SJCRH30 (cell line): ENCODE measurements at regions not wholly inside any gene's neighbourhood (a gene's known extent, or its start where the extent isn't known, plus 50 kb on each side); places are given as distances from the start of the nearest gene placed in this dataset.

Source experiments
- DNase-seq, 2 experiments: peaks; one replicate each; pipeline ENCODE4 v3.0.0-alpha.2; 2015 to 2020
- H3K27ac ChIP-seq: fragments of 250-450 bp; sonication (Bioruptor Pico); 2 replicates; pipeline ENCODE4 v1.5.1; 2020; ENCODE audit warnings: mild to moderate bottlenecking, moderate library complexity
- H3K27me3 ChIP-seq: fragments of 250-450 bp; sonication (Bioruptor Pico); 2 replicates; pipeline ENCODE4 v1.5.1; 2020; ENCODE audit warnings: mild to moderate bottlenecking, moderate library complexity
- H3K36me3 ChIP-seq: fragments of 250-450 bp; sonication (Bioruptor Pico); 2 replicates; pipeline ENCODE4 v1.5.1; 2020; ENCODE audit warnings: mild to moderate bottlenecking, moderate library complexity
- H3K4me1 ChIP-seq: fragments of 250-450 bp; sonication (Bioruptor Pico); 2 replicates; pipeline ENCODE4 v1.5.1; 2020; ENCODE audit warnings: mild to moderate bottlenecking, moderate library complexity
- H3K4me3 ChIP-seq: fragments of 250-450 bp; sonication (Bioruptor Pico); 2 replicates; pipeline ENCODE4 v1.5.1; 2020; ENCODE audit warnings: mild to moderate bottlenecking, moderate library complexity
- H3K9me3 ChIP-seq: fragments of 250-450 bp; sonication (Bioruptor Pico); replicated peaks from 2 replicates; pipeline ENCODE4 v1.5.1; 2020; ENCODE audit warnings: mild to moderate bottlenecking, moderate library complexity

- H3K4me3 ChIP-seq = no peak overlapping the region
- H3K27me3 ChIP-seq = no peaks in the 10 kb centered on the region
- H3K4me1 ChIP-seq = peaks cover 12% of the 10 kb centered on the region
- no peak for DNase-seq
- H3K36me3 ChIP-seq = no peaks in the 10 kb centered on the region
- H3K27ac ChIP-seq = no peak overlapping the region
- no peaks in the 10 kb centered on the region; the same call in 1 of the 2 replicates for H3K9me3 ChIP-seq
Measured at GRCh38 chr12:64991121-64991611, 129.9 kb downstream of the WIF1 start.

- no peak overlapping the region for H3K27ac ChIP-seq
- H3K4me3 ChIP-seq = no peak overlapping the region
- no peaks in the 10 kb centered on the region for H3K36me3 ChIP-seq
Measured at GRCh38 chr12:64992116-64992515, 129.0 kb downstream of the WIF1 start.

GRCh38 chr12:64992641-64993040 is 128.5 kb downstream of the WIF1 start:
- Histone ChIP-seq H3K27ac (no peak overlapping the region), H3K27me3 (no peaks in the 10 kb centered on the region), H3K9me3 (no peaks in the 10 kb centered on the region; the same call in 1 of the 2 replicates), H3K4me1 (peaks cover 19% of the 10 kb centered on the region), H3K4me3 (no peak overlapping the region), H3K36me3 (no peaks in the 10 kb centered on the region)
- DNase-seq = no peak

More at GRCh38 chr12:64992116-64992515, 129.0 kb downstream of the WIF1 start:
- Histone ChIP-seq H3K9me3 (no peaks in the 10 kb centered on the region; the same call in 1 of the 2 replicates), H3K27me3 (no peaks in the 10 kb centered on the region), H3K4me1 (peaks cover 14% of the 10 kb centered on the region)
- DNase-seq = no peak

- Histone ChIP-seq H3K4me3 (no peak overlapping the region), H3K27ac (no peak overlapping the region), H3K36me3 (no peaks in the 10 kb centered on the region), H3K27me3 (no peaks in the 10 kb centered on the region), H3K4me1 (peaks cover 28% of the 10 kb centered on the region), H3K9me3 (no peaks in the 10 kb centered on the region; the same call in 1 of the 2 replicates)
- no peak for DNase-seq
Measured at GRCh38 chr12:64993461-64993860, 127.6 kb downstream of the WIF1 start.

- H3K27ac ChIP-seq = no peak overlapping the region
- H3K4me1 ChIP-seq = peaks cover 33% of the 10 kb centered on the region
- H3K9me3 ChIP-seq = no peaks in the 10 kb centered on the region; the same call in 1 of the 2 replicates
- no peaks in the 10 kb centered on the region for H3K36me3 ChIP-seq
- H3K4me3 ChIP-seq = no peak overlapping the region
- DNase-seq = no peak
- no peaks in the 10 kb centered on the region for H3K27me3 ChIP-seq
Measured at GRCh38 chr12:64995816-64996215, 125.3 kb downstream of the WIF1 start.

GRCh38 chr12:64997858-64998257 is 123.2 kb downstream of the WIF1 start:
- Histone ChIP-seq H3K27ac (peak overlapping the region; percentile 10; the same call in 1 of the 2 replicates), H3K9me3 (no peaks in the 10 kb centered on the region), H3K4me3 (no peak overlapping the region), H3K4me1 (peaks cover 29% of the 10 kb centered on the region), H3K27me3 (no peaks in the 10 kb centered on the region), H3K36me3 (no peaks in the 10 kb centered on the region)
- no peak for DNase-seq

- no peaks in the 10 kb centered on the region for H3K27me3 ChIP-seq
- H3K36me3 ChIP-seq = no peaks in the 10 kb centered on the region
- DNase-seq = peak in 1 of 2 experiments; percentile 61
- H3K4me1 ChIP-seq = peaks cover 26% of the 10 kb centered on the region
- H3K27ac ChIP-seq = peak overlapping the region; percentile 10; the same call in 1 of the 2 replicates
- H3K9me3 ChIP-seq = no peaks in the 10 kb centered on the region
- no peak overlapping the region for H3K4me3 ChIP-seq
Measured at GRCh38 chr12:64998371-64999147, 122.5 kb downstream of the WIF1 start.

GRCh38 chr12:64999148-64999425 is 122.0 kb downstream of the WIF1 start:
- Histone ChIP-seq H3K27me3 (no peaks in the 10 kb centered on the region), H3K36me3 (no peaks in the 10 kb centered on the region), H3K4me3 (no peak overlapping the region), H3K4me1 (peaks cover 28% of the 10 kb centered on the region), H3K9me3 (no peaks in the 10 kb centered on the region), H3K27ac (no peak overlapping the region)
- DNase-seq = no peak
